ENCODE measurements at regions not wholly inside any gene's neighbourhood (a gene's known extent, or its start where the extent isn't known, plus 50 kb on each side); places are given as distances from the start of the nearest gene placed in this dataset.

GRCh38 chr2:225100269-225100668 lies 58.0 kb upstream of the DOCK10 start:
- in situ Hi-C loops (cut with HindIII; ENCODE audit: low sequenced_read_pairs) = no loop called here

- in situ Hi-C loops (cut with HindIII; ENCODE audit: low sequenced_read_pairs) = no loop called here
These were observed 54.8 kb upstream of the DOCK10 start for GRCh38 chr2:225097035-225097434.
